ENCODE measurements at regions not wholly inside any gene's neighbourhood (a gene's known extent, or its start where the extent isn't known, plus 50 kb on each side); places are given as distances from the start of the nearest gene placed in this dataset.

DNA sequence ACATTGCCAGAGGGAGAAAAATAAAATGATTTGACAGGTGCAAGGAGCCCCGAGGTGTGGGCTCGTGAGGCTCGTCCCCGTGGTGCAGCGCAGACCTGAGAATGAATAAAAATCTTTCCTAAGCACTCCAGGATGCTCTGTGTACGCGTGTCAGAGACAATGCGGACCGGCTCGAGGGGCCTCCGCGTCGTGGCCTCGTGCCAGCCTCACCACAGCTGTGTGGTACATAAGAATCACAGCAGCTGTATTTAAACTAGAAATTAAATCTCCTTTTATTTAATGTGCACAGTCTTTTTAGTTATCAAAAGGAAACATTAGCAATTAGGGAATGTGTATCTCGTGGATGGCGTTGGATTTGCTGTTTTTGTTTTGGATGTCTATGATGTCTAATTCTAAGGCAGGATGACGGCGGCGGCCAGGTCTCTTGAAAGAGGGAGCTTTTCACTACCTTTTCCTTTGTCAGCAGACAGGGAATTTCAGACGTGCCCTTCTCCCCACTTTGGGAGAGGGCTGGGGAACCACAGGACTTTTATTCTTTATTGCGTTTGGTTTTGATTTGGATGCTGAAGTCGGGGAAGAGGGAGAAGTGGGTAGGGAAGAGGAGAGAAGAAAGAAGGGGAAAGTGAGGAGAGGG lies 365.3 kb upstream of the SHH start:
- TF ChIP-seq, protein P1, sequence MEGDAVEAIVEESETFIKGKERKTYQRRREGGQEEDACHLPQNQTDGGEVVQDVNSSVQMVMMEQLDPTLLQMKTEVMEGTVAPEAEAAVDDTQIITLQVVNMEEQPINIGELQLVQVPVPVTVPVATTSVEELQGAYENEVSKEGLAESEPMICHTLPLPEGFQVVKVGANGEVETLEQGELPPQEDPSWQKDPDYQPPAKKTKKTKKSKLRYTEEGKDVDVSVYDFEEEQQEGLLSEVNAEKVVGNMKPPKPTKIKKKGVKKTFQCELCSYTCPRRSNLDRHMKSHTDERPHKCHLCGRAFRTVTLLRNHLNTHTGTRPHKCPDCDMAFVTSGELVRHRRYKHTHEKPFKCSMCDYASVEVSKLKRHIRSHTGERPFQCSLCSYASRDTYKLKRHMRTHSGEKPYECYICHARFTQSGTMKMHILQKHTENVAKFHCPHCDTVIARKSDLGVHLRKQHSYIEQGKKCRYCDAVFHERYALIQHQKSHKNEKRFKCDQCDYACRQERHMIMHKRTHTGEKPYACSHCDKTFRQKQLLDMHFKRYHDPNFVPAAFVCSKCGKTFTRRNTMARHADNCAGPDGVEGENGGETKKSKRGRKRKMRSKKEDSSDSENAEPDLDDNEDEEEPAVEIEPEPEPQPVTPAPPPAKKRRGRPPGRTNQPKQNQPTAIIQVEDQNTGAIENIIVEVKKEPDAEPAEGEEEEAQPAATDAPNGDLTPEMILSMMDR (IDR thresholded peaks at IDR 0.05): no peak
- no peak for TF ChIP-seq POLR2A (IDR thresholded peaks at IDR 0.05)

All from thyroid gland (tissue), 4 donors.